ENCODE measurements at regions not wholly inside any gene's neighbourhood (a gene's known extent, or its start where the extent isn't known, plus 50 kb on each side); places are given as distances from the start of the nearest gene placed in this dataset.

DNA sequence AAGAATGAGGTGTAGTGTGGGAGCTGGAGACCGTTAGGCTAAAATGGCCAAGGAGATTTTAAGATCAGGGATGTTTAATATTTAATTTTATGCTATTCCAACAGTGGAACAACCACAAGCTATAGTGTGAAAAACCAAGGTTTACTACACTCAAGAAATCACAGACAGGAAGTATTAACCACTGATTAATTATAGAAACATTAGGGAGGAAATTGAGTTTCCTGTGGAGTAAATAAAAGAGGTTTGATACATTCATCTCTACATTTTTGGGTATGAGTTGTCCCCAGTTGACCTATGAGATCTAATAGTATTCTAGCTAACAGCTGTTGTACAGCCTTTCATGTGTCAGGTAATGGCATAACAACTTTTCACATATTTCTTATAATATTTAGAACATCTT is 103.7 kb upstream of the MPDZ start:
- no peak for ATAC-seq
- DNase-seq: no peak
- H3K36me3 Mint-ChIP-seq (ENCODE audit: low read depth): no peaks in the 10 kb centered on the region
- no peaks in the 10 kb centered on the region for H3K9me3 ChIP-seq (ENCODE audit: control insufficient read depth, low read length, poor library complexity, severe bottlenecking)
- H3K27me3 Mint-ChIP-seq: no peaks in the 10 kb centered on the region
- no peak overlapping the region for H3K4me3 Mint-ChIP-seq
- no peak overlapping the region for H3K27ac Mint-ChIP-seq
- no peaks in the 10 kb centered on the region for H3K4me1 Mint-ChIP-seq

DNA sequence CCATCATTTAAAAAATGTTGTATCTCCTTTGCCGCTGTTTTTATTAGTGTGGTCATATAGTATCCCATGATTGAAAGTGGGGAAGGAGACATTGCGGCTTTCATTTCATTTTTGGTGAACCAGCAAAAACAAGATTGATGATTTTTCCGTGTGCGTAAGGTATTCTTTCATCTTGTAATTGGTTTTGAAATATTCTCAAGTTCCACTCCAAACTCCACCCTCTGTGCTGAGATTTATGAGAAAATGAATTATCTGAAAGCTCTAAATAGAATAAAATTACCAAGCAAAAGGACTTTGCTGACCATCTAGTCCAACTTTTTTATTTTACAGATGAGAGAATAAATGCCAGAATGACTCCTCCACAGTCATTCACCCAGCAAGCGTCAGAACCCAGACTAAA is 103.1 kb upstream of the MPDZ start:
- Mint-ChIP-seq H3K4me1 (no peaks in the 10 kb centered on the region), H3K4me3 (no peak overlapping the region), H3K36me3 (ENCODE audit: low read depth) (no peaks in the 10 kb centered on the region), H3K27ac (no peak overlapping the region), H3K27me3 (no peaks in the 10 kb centered on the region)
- H3K9me3 ChIP-seq (ENCODE audit: control insufficient read depth, low read length, poor library complexity, severe bottlenecking): no peaks in the 10 kb centered on the region
- ATAC-seq (no peak), DNase-seq (no peak)

DNA sequence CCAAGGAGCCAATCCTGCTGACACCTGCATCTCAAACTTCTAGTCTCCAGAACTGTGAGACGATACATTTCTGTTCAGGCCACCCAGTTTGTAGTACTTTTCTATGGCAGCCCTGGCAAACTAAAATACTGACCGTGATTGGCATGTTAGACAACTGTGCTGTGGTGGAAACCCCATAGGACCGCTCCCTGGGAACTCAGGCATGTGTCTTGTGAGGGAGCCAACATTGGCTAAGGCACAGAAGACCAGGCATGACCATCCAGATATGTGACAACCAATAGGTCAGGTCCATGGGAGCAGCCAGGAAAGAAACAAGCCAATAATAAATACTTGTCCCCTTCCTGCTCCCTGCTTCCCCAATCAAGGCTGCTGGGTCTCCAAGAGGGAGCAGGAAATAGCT is 101.4 kb upstream of the MPDZ start:
- no peak for ATAC-seq
- no peak overlapping the region for H3K4me3 Mint-ChIP-seq
- DNase-seq: no peak
- no peaks in the 10 kb centered on the region for H3K36me3 Mint-ChIP-seq (ENCODE audit: low read depth)
- H3K9me3 ChIP-seq (ENCODE audit: control insufficient read depth, low read length, poor library complexity, severe bottlenecking): no peaks in the 10 kb centered on the region
- no peaks in the 10 kb centered on the region for H3K4me1 Mint-ChIP-seq
- H3K27ac Mint-ChIP-seq: no peak overlapping the region
- no peaks in the 10 kb centered on the region for H3K27me3 Mint-ChIP-seq

DNA sequence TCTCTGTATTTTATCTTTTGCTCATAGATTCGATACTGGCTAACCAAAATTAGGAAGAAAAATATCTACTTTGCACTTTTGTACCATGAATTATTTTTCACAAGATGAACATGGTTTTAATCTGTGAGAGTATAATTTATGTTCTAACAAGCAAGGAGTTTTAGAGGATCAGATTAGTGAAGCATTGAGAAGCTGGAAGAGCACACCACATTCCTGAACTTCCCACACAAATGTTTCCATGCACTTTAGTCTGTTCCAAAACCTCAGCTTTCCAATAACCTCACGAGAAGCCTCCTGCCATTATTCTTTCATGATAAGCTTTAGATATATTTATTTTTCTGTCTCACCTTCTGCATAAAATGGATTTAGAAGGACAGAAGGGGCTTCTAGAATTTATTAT is 98.7 kb upstream of the MPDZ start:
- H3K36me3 Mint-ChIP-seq (ENCODE audit: low read depth): no peaks in the 10 kb centered on the region
- H3K4me3 Mint-ChIP-seq: no peak overlapping the region
- DNase-seq: no peak
- H3K4me1 Mint-ChIP-seq: no peaks in the 10 kb centered on the region
- no peaks in the 10 kb centered on the region for H3K27me3 Mint-ChIP-seq
- H3K9me3 ChIP-seq (ENCODE audit: control insufficient read depth, low read length, poor library complexity, severe bottlenecking): no peaks in the 10 kb centered on the region
- ATAC-seq: no peak
- no peak overlapping the region for H3K27ac Mint-ChIP-seq

DNA sequence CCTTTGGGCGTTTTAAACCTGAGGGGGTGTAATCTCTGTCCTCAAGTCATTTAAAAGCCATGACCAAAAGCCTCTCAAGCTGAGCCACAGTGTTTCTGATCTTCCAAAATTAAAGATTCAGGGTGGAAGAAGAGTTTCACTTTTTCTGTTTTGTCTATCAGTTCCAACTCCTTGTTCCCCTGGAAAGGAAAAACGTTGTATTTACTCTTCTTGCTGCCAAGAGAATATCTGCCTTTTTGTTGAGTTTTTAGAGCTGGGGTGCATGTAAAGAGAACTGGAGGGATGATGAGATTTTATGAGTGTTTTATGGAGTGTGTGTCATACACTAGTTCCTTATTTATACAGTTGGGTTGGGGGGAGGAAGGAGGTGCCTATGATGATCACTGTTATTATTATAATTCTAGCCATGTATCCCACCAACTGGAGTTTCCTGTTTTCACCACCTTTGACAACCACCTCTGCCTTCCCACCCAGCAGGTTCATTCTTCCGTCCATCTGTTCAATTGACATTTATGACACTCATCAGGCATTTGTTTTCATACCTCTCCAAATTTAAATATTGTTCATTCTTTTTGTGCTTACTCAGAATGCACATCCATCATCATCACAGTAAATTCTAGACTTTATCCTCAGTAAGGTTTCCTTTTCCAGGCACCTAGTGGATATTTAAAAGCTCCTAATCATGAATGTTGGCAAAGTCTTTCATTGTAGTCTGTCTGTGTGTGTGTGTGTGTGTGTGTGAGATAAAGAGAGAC is 97.9 kb upstream of the MPDZ start:
- H3K36me3 Mint-ChIP-seq (ENCODE audit: low read depth): no peaks in the 10 kb centered on the region
- no peaks in the 10 kb centered on the region for H3K9me3 ChIP-seq (ENCODE audit: control insufficient read depth, low read length, poor library complexity, severe bottlenecking)
- no peaks in the 10 kb centered on the region for H3K27me3 Mint-ChIP-seq
- DNase-seq (no peak), ATAC-seq (no peak)
- H3K4me1 Mint-ChIP-seq: no peaks in the 10 kb centered on the region
- no peak overlapping the region for H3K27ac Mint-ChIP-seq
- H3K4me3 Mint-ChIP-seq: no peak overlapping the region

DNA sequence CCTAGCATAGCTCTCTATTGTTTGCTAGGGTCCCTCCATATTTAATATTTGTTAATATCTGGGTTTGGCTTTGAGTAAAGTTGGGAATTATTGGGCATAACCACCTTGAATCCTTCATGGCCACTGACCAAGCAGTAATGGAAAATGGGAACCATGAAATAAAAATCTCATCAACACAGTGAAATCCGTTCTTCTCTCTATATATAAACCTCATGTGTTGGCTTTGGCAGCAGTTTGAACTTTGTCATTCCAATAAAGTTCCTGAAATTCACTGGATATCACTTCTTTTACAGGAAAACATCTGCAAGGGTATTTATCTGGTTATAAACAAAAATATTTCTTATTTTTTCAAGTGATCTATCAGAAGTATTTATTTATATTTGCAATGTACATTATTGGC is 93.0 kb upstream of the MPDZ start:
- Mint-ChIP-seq H3K4me3 (no peak overlapping the region), H3K36me3 (ENCODE audit: low read depth) (no peaks in the 10 kb centered on the region), H3K4me1 (no peaks in the 10 kb centered on the region), H3K27me3 (no peaks in the 10 kb centered on the region), H3K27ac (no peak overlapping the region)
- no peak for DNase-seq
- no peak for ATAC-seq
- H3K9me3 ChIP-seq (ENCODE audit: control insufficient read depth, low read length, poor library complexity, severe bottlenecking): no peaks in the 10 kb centered on the region

DNA sequence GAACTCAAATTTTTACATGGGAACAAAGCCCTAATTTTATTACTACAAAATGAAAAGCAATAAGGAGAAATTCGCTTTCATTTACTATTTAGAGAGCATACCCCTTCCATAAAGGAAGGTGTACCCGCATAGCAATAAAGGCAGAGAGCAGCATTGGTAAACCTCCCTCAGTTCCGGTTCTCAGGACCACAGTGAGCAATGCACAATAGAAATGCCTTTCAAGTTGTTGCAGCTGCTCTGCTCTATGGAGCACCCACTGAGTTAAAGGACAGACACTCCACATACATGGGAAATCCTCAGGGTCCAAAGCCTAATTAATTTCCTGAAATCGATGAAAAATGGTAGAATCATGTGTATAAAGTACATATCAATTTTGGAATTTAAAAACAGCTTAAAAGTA is 89.9 kb upstream of the MPDZ start:
- no peaks in the 10 kb centered on the region for H3K27me3 Mint-ChIP-seq
- no peak for DNase-seq
- no peaks in the 10 kb centered on the region for H3K4me1 Mint-ChIP-seq
- H3K27ac Mint-ChIP-seq: no peak overlapping the region
- H3K4me3 Mint-ChIP-seq: no peak overlapping the region
- H3K9me3 ChIP-seq (ENCODE audit: control insufficient read depth, low read length, poor library complexity, severe bottlenecking): no peaks in the 10 kb centered on the region
- no peaks in the 10 kb centered on the region for H3K36me3 Mint-ChIP-seq (ENCODE audit: low read depth)
- no peak for ATAC-seq

DNA sequence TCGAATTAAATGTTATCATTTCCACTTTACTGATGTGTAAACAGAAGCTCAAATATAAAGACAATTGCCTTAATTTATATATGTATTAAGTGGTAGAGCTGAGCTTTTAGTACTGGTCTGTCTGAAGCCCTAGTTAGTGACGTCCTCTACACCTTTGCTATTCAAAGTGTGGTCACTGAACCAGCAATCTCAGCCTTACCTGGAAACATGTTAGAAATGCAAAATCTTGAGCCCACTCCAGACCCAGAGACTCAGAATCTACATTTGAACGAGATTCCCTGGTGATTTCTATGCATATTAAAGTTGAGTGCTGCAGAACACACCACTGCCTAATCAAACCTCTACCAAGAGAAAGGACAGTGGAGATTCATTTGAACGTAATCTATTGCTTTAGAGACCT is 88.3 kb upstream of the MPDZ start:
- Mint-ChIP-seq H3K4me1 (no peaks in the 10 kb centered on the region), H3K27ac (no peak overlapping the region), H3K27me3 (no peaks in the 10 kb centered on the region), H3K4me3 (no peak overlapping the region), H3K36me3 (ENCODE audit: low read depth) (no peaks in the 10 kb centered on the region)
- no peak for ATAC-seq
- H3K9me3 ChIP-seq (ENCODE audit: control insufficient read depth, low read length, poor library complexity, severe bottlenecking): no peaks in the 10 kb centered on the region
- DNase-seq: no peak

DNA sequence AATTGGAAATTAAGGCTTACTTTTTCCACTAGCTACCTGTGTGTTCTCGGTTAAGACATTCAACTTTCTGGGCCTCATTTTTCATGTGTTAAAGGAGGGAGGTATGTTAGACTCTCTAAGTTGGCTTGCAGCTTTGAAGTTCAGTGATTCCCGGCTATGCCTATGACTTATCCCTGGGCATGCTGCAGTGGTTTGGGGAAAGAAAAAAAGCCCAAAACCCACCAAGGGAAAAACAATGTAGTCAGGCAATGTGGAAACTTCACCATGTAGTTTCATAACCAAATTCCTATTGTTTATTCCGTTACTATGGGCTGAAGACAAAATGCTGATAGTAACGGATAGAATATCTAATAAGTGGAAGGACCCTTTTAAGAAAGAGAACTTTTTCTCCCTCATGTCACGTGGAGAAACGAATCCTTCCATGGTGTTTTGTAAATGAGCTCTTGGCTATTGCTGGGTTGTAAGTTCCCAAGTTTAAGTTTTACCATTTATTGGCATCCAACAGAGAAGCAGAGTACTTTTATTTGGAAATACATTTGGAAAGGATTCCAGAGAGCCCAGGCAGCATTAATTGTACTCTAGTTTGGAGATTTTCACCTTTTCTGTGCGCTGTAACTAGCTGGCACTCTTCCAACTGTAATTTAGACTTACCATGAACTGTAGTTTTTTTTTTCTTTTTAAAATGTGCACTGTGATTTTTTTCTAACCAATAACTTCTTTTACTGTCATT is 84.9 kb upstream of the MPDZ start:
- no peaks in the 10 kb centered on the region for H3K9me3 ChIP-seq (ENCODE audit: control insufficient read depth, low read length, poor library complexity, severe bottlenecking)
- H3K27me3 Mint-ChIP-seq: no peaks in the 10 kb centered on the region
- ATAC-seq (no peak), DNase-seq (no peak)
- no peak overlapping the region for H3K27ac Mint-ChIP-seq
- no peaks in the 10 kb centered on the region for H3K36me3 Mint-ChIP-seq (ENCODE audit: low read depth)
- H3K4me1 Mint-ChIP-seq: no peaks in the 10 kb centered on the region
- no peak overlapping the region for H3K4me3 Mint-ChIP-seq

DNA sequence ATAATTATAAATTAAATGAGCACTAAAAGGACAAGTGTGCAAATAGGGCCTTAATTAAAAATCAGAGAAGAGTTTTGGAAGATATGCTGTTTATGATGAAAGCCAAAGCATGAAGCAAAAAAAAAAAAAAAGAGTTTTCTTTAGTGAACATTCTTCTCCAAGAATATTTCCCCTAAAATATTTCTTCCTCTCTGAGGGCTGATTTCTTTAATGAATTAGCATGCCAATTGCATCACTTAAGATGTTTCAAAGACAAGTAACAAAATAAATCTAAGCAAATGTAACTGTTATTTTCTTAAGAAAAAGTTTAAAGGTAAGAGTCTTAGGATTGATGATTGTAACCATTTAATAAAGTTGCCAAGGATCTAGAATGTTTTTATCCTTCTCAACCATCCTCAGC is 81.6 kb upstream of the MPDZ start:
- H3K9me3 ChIP-seq (ENCODE audit: control insufficient read depth, low read length, poor library complexity, severe bottlenecking): no peaks in the 10 kb centered on the region
- Mint-ChIP-seq H3K27me3 (no peaks in the 10 kb centered on the region), H3K4me1 (no peaks in the 10 kb centered on the region), H3K4me3 (no peak overlapping the region), H3K27ac (no peak overlapping the region), H3K36me3 (ENCODE audit: low read depth) (no peaks in the 10 kb centered on the region)
- DNase-seq (no peak), ATAC-seq (no peak)

DNA sequence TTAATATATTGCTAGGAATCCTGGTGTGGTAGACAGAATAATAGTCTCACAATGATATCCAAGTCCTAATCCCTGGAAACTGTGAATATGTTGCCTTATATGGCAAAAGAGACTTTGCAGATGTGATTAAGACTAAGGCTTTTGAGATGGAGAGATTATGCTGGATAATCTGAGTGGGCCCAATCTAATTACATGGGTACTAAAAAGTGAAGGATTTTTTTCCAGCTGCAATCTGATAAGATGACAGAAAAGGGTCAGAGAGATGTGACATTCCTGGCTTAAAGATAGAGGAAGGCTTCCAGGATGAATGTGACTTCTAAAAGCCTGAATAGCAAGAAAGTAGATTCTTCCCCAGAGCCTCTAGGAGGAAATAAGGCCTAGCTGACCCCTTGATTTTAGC is 80.7 kb upstream of the MPDZ start:
- ATAC-seq (no peak), DNase-seq (no peak)
- H3K27me3 Mint-ChIP-seq: no peaks in the 10 kb centered on the region
- H3K36me3 Mint-ChIP-seq (ENCODE audit: low read depth): no peaks in the 10 kb centered on the region
- no peak overlapping the region for H3K27ac Mint-ChIP-seq
- no peaks in the 10 kb centered on the region for H3K4me1 Mint-ChIP-seq
- no peaks in the 10 kb centered on the region for H3K9me3 ChIP-seq (ENCODE audit: control insufficient read depth, low read length, poor library complexity, severe bottlenecking)
- no peak overlapping the region for H3K4me3 Mint-ChIP-seq

DNA sequence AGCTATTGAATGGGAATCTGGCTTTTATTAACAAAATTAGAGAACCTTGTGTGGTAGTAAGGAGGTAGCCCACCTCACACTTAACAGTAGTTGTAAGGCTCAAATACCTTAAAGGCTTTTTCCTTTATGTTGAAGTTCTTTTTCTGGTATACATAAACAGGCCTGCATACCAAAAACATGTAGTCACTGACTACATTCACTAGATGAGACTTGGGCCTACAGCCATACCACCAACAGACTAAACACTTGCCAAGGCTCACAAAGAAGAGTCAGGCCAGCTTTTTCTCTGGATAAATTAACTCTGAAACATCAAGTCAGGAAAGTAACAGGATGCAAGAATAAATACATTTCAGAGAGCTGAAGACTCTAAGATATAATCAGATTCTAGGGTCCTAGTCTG is 78.6 kb upstream of the MPDZ start:
- Mint-ChIP-seq H3K27ac (no peak overlapping the region), H3K4me1 (no peaks in the 10 kb centered on the region), H3K36me3 (ENCODE audit: low read depth) (no peaks in the 10 kb centered on the region), H3K4me3 (no peak overlapping the region), H3K27me3 (no peaks in the 10 kb centered on the region)
- ATAC-seq (no peak), DNase-seq (no peak)
- no peaks in the 10 kb centered on the region for H3K9me3 ChIP-seq (ENCODE audit: control insufficient read depth, low read length, poor library complexity, severe bottlenecking)

DNA sequence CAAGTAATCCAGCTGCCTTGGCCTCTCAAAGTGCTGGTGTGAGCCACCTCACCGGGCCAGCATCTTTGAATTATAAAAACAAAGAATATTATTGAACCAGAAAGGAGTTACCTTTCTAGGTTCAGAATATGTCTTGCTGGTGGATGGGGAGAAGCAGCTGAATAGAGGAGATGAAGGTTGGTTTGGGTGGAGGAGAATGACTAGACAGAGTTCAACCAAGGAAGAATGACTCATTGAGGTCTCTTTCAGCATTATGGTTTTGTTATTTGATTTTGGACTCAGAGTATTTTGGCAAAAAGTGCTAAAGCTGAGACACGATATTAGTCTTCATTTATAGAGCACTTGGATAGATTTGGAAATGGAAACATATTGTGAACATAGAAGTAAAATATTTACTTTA is 75.2 kb upstream of the MPDZ start:
- no peak overlapping the region for H3K27ac Mint-ChIP-seq
- H3K4me3 Mint-ChIP-seq: no peak overlapping the region
- DNase-seq: no peak
- no peaks in the 10 kb centered on the region for H3K27me3 Mint-ChIP-seq
- ATAC-seq: no peak
- H3K9me3 ChIP-seq (ENCODE audit: control insufficient read depth, low read length, poor library complexity, severe bottlenecking): no peaks in the 10 kb centered on the region
- H3K4me1 Mint-ChIP-seq: no peaks in the 10 kb centered on the region
- H3K36me3 Mint-ChIP-seq (ENCODE audit: low read depth): no peaks in the 10 kb centered on the region

DNA sequence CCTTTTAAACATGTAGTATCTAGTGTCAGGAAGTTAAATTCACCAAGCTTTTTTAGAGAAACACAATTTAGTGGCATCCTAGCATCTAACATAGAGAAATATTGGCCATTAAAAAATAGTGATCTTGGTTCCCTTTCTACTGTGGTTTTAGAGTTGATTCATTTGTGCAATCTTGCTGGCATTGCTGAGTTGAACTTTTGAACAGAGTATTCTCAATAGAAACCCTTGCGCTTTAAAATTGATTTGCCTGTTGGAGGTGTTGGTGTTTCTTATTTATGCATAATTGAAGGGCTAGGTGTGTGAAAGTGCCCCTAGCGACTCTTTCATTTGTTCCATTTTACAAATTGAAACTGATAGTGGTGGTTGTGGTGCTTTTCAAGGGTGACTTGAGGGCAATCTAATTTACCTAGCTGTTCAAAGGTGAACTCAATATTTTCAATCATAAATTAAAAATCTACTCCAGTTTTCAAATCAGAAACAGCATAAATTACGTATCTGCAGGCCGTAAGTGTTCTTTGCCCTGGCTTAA is 73.0 kb upstream of the MPDZ start:
- no peak for DNase-seq
- H3K36me3 Mint-ChIP-seq (ENCODE audit: low read depth): no peaks in the 10 kb centered on the region
- no peaks in the 10 kb centered on the region for H3K27me3 Mint-ChIP-seq
- no peaks in the 10 kb centered on the region for H3K4me1 Mint-ChIP-seq
- H3K27ac Mint-ChIP-seq: no peak overlapping the region
- no peak overlapping the region for H3K4me3 Mint-ChIP-seq
- ATAC-seq: no peak
- no peaks in the 10 kb centered on the region for H3K9me3 ChIP-seq (ENCODE audit: control insufficient read depth, low read length, poor library complexity, severe bottlenecking)
